Endodermal cell (in vitro differentiated cells): ENCODE measurements at regions not wholly inside any gene's neighbourhood (a gene's known extent, or its start where the extent isn't known, plus 50 kb on each side); places are given as distances from the start of the nearest gene placed in this dataset.

ENCODE experiments used
- DNase-seq: peaks from one replicate; pipeline ENCODE4 v3.0.0-alpha.2; 2017
- H3K27ac ChIP-seq: 2 replicates; pipeline ENCODE4 v1.5.1; 2013; ENCODE audit warnings: mild to moderate bottlenecking, low read depth, low read length, moderate library complexity
- H3K27me3 ChIP-seq: 2 replicates; pipeline ENCODE4 v1.6.1; 2013; ENCODE audit warnings: mild to moderate bottlenecking, low read length, moderate library complexity; ENCODE audit not compliant: insufficient read depth, control insufficient read depth, poor library complexity, severe bottlenecking
- H3K36me3 ChIP-seq: 2 replicates; pipeline ENCODE4 v1.7.0; 2013; ENCODE audit warnings: mild to moderate bottlenecking, low read length, moderate library complexity; ENCODE audit not compliant: control insufficient read depth, insufficient read depth
- H3K4me1 ChIP-seq: one replicate; pipeline ENCODE4 v1.7.0; 2013; ENCODE audit warnings: low read length; ENCODE audit not compliant: control insufficient read depth, insufficient read depth
- H3K4me3 ChIP-seq: 2 replicates; pipeline ENCODE4 v1.5.1; 2013; ENCODE audit warnings: mild to moderate bottlenecking, low read length, moderate library complexity
- H3K9ac ChIP-seq: 2 replicates; pipeline ENCODE4 v1.6.1; 2013; ENCODE audit warnings: mild to moderate bottlenecking, low read length, moderate library complexity; ENCODE audit not compliant: poor library complexity, severe bottlenecking; ENCODE audit errors: extremely low read depth
- H3K9me3 ChIP-seq: 2 replicates; pipeline ENCODE4 v1.6.1; 2013; ENCODE audit warnings: mild to moderate bottlenecking, low read length, moderate library complexity; ENCODE audit not compliant: control insufficient read depth
- H3K27ac Mint-ChIP-seq: 2 replicates; pipeline ENCODE4 v1.8.0; 2020; ENCODE audit warnings: mixed read lengths
- H3K27me3 Mint-ChIP-seq: 2 replicates; pipeline ENCODE4 v1.8.0; 2021; ENCODE audit warnings: mild to moderate bottlenecking, mixed read lengths; ENCODE audit not compliant: insufficient read depth
- H3K36me3 Mint-ChIP-seq: 2 replicates; pipeline ENCODE4 v1.8.0; 2020; ENCODE audit warnings: low read depth, mixed read lengths
- H3K4me1 Mint-ChIP-seq: 2 replicates; pipeline ENCODE4 v1.8.0; 2020; ENCODE audit warnings: mixed read lengths
- H3K4me3 Mint-ChIP-seq: 2 replicates; pipeline ENCODE4 v1.8.0; 2020; ENCODE audit warnings: mild to moderate bottlenecking, moderate library complexity, mixed read lengths
- H3K9me3 Mint-ChIP-seq: 2 replicates; pipeline ENCODE4 v1.8.0; 2020; ENCODE audit warnings: mild to moderate bottlenecking, mixed read lengths
- CTCF ChIP-seq: fragments of 200-600 bp; sonication (generic); conservative IDR thresholded peaks from 2 replicates; pipeline ENCODE4 v1.5.0; 2021; ENCODE audit warnings: antibody characterized with exemption, mild to moderate bottlenecking
- WGBS, 2 experiments: methylation state at CpG; one replicate each; pipeline versions ENCODE4 v1.1.5 to v1.1.7; 2013; ENCODE audit warnings: missing lambda C conversion rate in 2 of 2, mixed read lengths in 1 of 2; ENCODE audit not compliant: insufficient coverage in 1 of 2, insufficient read length in 1 of 2; 5-methylcytosine and 5-hydroxymethylcytosine counted together

GRCh38 chr2:176686328-176686727, 417.1 kb downstream of the MTX2 start:
- no peak overlapping the region for H3K4me3 ChIP-seq
- H3K4me1 ChIP-seq = peaks cover 14% of the 10 kb centered on the region
- H3K9ac ChIP-seq = no peak overlapping the region
- Mint-ChIP-seq H3K4me3 (no peak overlapping the region), H3K9me3 (no peaks in the 10 kb centered on the region), H3K4me1 (peaks cover 16% of the 10 kb centered on the region), H3K27ac (no peak overlapping the region), H3K27me3 (no peaks in the 10 kb centered on the region), H3K36me3 (no peaks in the 10 kb centered on the region)
- no peaks in the 10 kb centered on the region for H3K9me3 ChIP-seq
- no peak overlapping the region for H3K27ac ChIP-seq
- no peaks in the 10 kb centered on the region for H3K27me3 ChIP-seq
- no peak for TF ChIP-seq CTCF
- H3K36me3 ChIP-seq = no peaks in the 10 kb centered on the region
- 90 to 92% methylated on average over 2 to 3 of the region's 3 CpGs for WGBS, 2 experiments
- DNase-seq = no peak

GRCh38 chr2:176687342-176687741, 418.1 kb downstream of the MTX2 start:
- Histone ChIP-seq H3K9ac (no peak overlapping the region), H3K4me3 (no peak overlapping the region), H3K4me1 (peaks cover 12% of the 10 kb centered on the region), H3K36me3 (no peaks in the 10 kb centered on the region), H3K9me3 (no peaks in the 10 kb centered on the region), H3K27me3 (no peaks in the 10 kb centered on the region), H3K27ac (no peak overlapping the region)
- no peaks in the 10 kb centered on the region for H3K9me3 Mint-ChIP-seq
- no peak for DNase-seq
- H3K36me3 Mint-ChIP-seq = no peaks in the 10 kb centered on the region
- no peak for TF ChIP-seq CTCF
- no peak overlapping the region for H3K4me3 Mint-ChIP-seq
- no peaks in the 10 kb centered on the region for H3K27me3 Mint-ChIP-seq
- peaks cover 15% of the 10 kb centered on the region for H3K4me1 Mint-ChIP-seq
- no peak overlapping the region for H3K27ac Mint-ChIP-seq
- WGBS, 2 experiments = 90 to 93% methylated on average over 4 of the region's 4 CpGs

GRCh38 chr2:176687944-176688343, 418.7 kb downstream of the MTX2 start:
- Histone ChIP-seq H3K9me3 (no peaks in the 10 kb centered on the region), H3K27ac (no peak overlapping the region), H3K4me3 (no peak overlapping the region), H3K27me3 (no peaks in the 10 kb centered on the region), H3K36me3 (no peaks in the 10 kb centered on the region), H3K4me1 (peaks cover 6% of the 10 kb centered on the region), H3K9ac (no peak overlapping the region)
- peaks cover 9% of the 10 kb centered on the region for H3K4me1 Mint-ChIP-seq
- 87% methylated on average over 1 of the region's 1 CpG; no CpG with 5 or more reads in 1 of the 2 experiments for WGBS, 2 experiments
- no peak overlapping the region for H3K4me3 Mint-ChIP-seq
- TF ChIP-seq CTCF = peak; percentile 20
- no peaks in the 10 kb centered on the region for H3K27me3 Mint-ChIP-seq
- no peak for DNase-seq
- no peaks in the 10 kb centered on the region for H3K9me3 Mint-ChIP-seq
- H3K36me3 Mint-ChIP-seq = no peaks in the 10 kb centered on the region
- no peak overlapping the region for H3K27ac Mint-ChIP-seq
